ENCODE measurements at regions not wholly inside any gene's neighbourhood (a gene's known extent, or its start where the extent isn't known, plus 50 kb on each side); places are given as distances from the start of the nearest gene placed in this dataset.

DNA sequence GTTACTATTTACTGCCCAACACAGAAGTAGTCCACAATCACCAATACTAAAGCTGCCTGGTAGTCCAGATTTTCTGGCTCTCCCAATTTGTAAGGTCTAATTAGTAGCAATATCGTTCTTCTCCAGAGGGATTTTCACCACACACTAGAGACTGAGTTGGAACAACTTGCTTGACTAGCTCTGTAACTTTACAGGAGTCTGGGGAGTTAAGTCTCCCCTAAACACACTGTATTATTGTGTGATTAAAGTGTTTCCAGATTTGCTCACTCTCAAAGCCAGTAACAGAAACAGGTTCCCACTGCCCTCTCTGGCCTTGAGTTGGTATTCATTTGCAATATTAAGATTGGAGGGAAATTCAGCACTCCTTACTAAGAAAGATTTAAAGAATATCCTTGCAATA is 1175.7 kb downstream of the SORCS1 start:
- TF ChIP-seq POLR2A (IDR thresholded peaks at IDR 0.05): no peak
- TF ChIP-seq, protein P1, sequence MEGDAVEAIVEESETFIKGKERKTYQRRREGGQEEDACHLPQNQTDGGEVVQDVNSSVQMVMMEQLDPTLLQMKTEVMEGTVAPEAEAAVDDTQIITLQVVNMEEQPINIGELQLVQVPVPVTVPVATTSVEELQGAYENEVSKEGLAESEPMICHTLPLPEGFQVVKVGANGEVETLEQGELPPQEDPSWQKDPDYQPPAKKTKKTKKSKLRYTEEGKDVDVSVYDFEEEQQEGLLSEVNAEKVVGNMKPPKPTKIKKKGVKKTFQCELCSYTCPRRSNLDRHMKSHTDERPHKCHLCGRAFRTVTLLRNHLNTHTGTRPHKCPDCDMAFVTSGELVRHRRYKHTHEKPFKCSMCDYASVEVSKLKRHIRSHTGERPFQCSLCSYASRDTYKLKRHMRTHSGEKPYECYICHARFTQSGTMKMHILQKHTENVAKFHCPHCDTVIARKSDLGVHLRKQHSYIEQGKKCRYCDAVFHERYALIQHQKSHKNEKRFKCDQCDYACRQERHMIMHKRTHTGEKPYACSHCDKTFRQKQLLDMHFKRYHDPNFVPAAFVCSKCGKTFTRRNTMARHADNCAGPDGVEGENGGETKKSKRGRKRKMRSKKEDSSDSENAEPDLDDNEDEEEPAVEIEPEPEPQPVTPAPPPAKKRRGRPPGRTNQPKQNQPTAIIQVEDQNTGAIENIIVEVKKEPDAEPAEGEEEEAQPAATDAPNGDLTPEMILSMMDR (IDR thresholded peaks at IDR 0.05): no peak
- TF ChIP-seq EP300 (IDR thresholded peaks at IDR 0.05): no peak
- no peak for TF ChIP-seq POLR2AphosphoS5 (IDR thresholded peaks at IDR 0.05)

Measured in suprapubic skin (tissue), 4 donors.